Chondrocyte (in vitro differentiated cells): ENCODE measurements at regions not wholly inside any gene's neighbourhood (a gene's known extent, or its start where the extent isn't known, plus 50 kb on each side); places are given as distances from the start of the nearest gene placed in this dataset.

Source experiments
- DNase-seq: peaks from one replicate; pipeline ENCODE4 v3.0.0; 2021; ENCODE audit warnings: mixed read lengths, low spot score
- H3K27ac Mint-ChIP-seq: one replicate; pipeline ENCODE4 v1.8.0; 2021; ENCODE audit warnings: mild to moderate bottlenecking, moderate library complexity, mixed read lengths; ENCODE audit not compliant: unreplicated experiment
- H3K27me3 Mint-ChIP-seq: 2 replicates; pipeline ENCODE4 v1.8.0; 2021; ENCODE audit warnings: low read depth, mixed read lengths
- H3K36me3 Mint-ChIP-seq: 2 replicates; pipeline ENCODE4 v1.8.0; 2021; ENCODE audit warnings: low read depth, mixed read lengths
- H3K4me1 Mint-ChIP-seq: 2 replicates; pipeline ENCODE4 v1.8.0; 2021; ENCODE audit warnings: low read depth, mild to moderate bottlenecking, mixed read lengths
- H3K4me3 Mint-ChIP-seq: one replicate; pipeline ENCODE4 v1.8.0; 2021; ENCODE audit warnings: mild to moderate bottlenecking, moderate library complexity, mixed read lengths; ENCODE audit not compliant: unreplicated experiment
- H3K9me3 Mint-ChIP-seq: 2 replicates; pipeline ENCODE4 v1.8.0; 2021; ENCODE audit warnings: low read depth, mixed read lengths
- TF ChIP-seq, protein P1 (sequence below): fragments of 200-600 bp; sonication (generic); IDR thresholded peaks from 2 replicates; pipeline ENCODE4 v1.5.0; 2021; ENCODE audit warnings: antibody characterized with exemption, mild to moderate bottlenecking, moderate library complexity

GRCh38 chr4:20420916-20421602 lies 169.4 kb downstream of the SLIT2 start:
- TF ChIP-seq, protein P1, sequence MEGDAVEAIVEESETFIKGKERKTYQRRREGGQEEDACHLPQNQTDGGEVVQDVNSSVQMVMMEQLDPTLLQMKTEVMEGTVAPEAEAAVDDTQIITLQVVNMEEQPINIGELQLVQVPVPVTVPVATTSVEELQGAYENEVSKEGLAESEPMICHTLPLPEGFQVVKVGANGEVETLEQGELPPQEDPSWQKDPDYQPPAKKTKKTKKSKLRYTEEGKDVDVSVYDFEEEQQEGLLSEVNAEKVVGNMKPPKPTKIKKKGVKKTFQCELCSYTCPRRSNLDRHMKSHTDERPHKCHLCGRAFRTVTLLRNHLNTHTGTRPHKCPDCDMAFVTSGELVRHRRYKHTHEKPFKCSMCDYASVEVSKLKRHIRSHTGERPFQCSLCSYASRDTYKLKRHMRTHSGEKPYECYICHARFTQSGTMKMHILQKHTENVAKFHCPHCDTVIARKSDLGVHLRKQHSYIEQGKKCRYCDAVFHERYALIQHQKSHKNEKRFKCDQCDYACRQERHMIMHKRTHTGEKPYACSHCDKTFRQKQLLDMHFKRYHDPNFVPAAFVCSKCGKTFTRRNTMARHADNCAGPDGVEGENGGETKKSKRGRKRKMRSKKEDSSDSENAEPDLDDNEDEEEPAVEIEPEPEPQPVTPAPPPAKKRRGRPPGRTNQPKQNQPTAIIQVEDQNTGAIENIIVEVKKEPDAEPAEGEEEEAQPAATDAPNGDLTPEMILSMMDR: no peak

GRCh38 chr4:20421603-20421985 lies 169.9 kb downstream of the SLIT2 start:
- Mint-ChIP-seq H3K4me3 (no peak overlapping the region), H3K27ac (no peak overlapping the region), H3K27me3 (peaks cover 5% of the 10 kb centered on the region)

More at GRCh38 chr4:20420916-20421602, 169.4 kb downstream of the SLIT2 start:
- no peaks in the 10 kb centered on the region for H3K36me3 Mint-ChIP-seq
- peaks cover 10% of the 10 kb centered on the region for H3K4me1 Mint-ChIP-seq
- no peak overlapping the region for H3K27ac Mint-ChIP-seq
- H3K27me3 Mint-ChIP-seq: peaks cover 4% of the 10 kb centered on the region
- H3K4me3 Mint-ChIP-seq: no peak overlapping the region
- no peaks in the 10 kb centered on the region for H3K9me3 Mint-ChIP-seq
- no peak for DNase-seq

GRCh38 chr4:20422398-20422797 lies 170.7 kb downstream of the SLIT2 start:
- Mint-ChIP-seq H3K27me3 (peaks cover 5% of the 10 kb centered on the region), H3K27ac (no peak overlapping the region), H3K4me1 (peaks cover 10% of the 10 kb centered on the region), H3K9me3 (no peaks in the 10 kb centered on the region), H3K4me3 (no peak overlapping the region), H3K36me3 (no peaks in the 10 kb centered on the region)
- TF ChIP-seq, protein P1: peak; percentile 80
- DNase-seq: no peak

More at GRCh38 chr4:20421603-20421985, 169.9 kb downstream of the SLIT2 start:
- Mint-ChIP-seq H3K9me3 (no peaks in the 10 kb centered on the region), H3K36me3 (no peaks in the 10 kb centered on the region), H3K4me1 (peaks cover 10% of the 10 kb centered on the region)
- DNase-seq: no peak
- TF ChIP-seq, protein P1: no peak

- TF ChIP-seq, protein P1: no peak
- H3K4me1 Mint-ChIP-seq: peaks cover 10% of the 10 kb centered on the region
- H3K36me3 Mint-ChIP-seq: no peaks in the 10 kb centered on the region
- no peak overlapping the region for H3K4me3 Mint-ChIP-seq
- peaks cover 5% of the 10 kb centered on the region for H3K27me3 Mint-ChIP-seq
- DNase-seq: no peak
- H3K27ac Mint-ChIP-seq: no peak overlapping the region
- no peaks in the 10 kb centered on the region for H3K9me3 Mint-ChIP-seq
Measured at GRCh38 chr4:20423420-20423819, 171.7 kb downstream of the SLIT2 start.

- no peak for DNase-seq
- Mint-ChIP-seq H3K27me3 (peaks cover 5% of the 10 kb centered on the region), H3K4me3 (no peak overlapping the region), H3K27ac (no peak overlapping the region), H3K36me3 (no peaks in the 10 kb centered on the region), H3K9me3 (no peaks in the 10 kb centered on the region), H3K4me1 (peaks cover 5% of the 10 kb centered on the region)
- TF ChIP-seq, protein P1: no peak
Measured at GRCh38 chr4:20426028-20426427, 174.3 kb downstream of the SLIT2 start.
